Uterus (tissue), 3 donors: ENCODE measurements at regions not wholly inside any gene's neighbourhood (a gene's known extent, or its start where the extent isn't known, plus 50 kb on each side); places are given as distances from the start of the nearest gene placed in this dataset.

Experiments used
- DNase-seq, 2 donors: peaks; one replicate each; pipeline ENCODE4 v3.0.0-alpha.2; 2019 to 2020
- H3K27ac ChIP-seq, 2 donors: fragments of 200-600 bp; sonication (generic); 1 replicate in 1 of 2; 2 replicates in 1 of 2; pipeline ENCODE4 v1.5.1; 2016 to 2018
- H3K27me3 ChIP-seq, 2 donors: fragments of 200-600 bp; sonication (generic); one replicate each; pipeline ENCODE4 v1.5.1; 2018 to 2019; ENCODE audit warnings: control low read depth in 1 of 2
- H3K36me3 ChIP-seq, 2 donors: fragments of 200-600 bp; sonication (generic); one replicate each; pipeline ENCODE4 v1.5.1; 2019; ENCODE audit warnings: control low read depth in 1 of 2
- H3K4me1 ChIP-seq, 2 donors: fragments of 200-600 bp; sonication (generic); one replicate each; pipeline ENCODE4 v1.5.1; 2018 to 2019; ENCODE audit warnings: control low read depth in 1 of 2
- H3K4me3 ChIP-seq, 2 donors: fragments of 200-600 bp; sonication (generic); 1 replicate in 1 of 2; 2 replicates in 1 of 2; pipeline ENCODE4 v1.5.1; 2018 to 2019; ENCODE audit warnings: mild to moderate bottlenecking in 1 of 2
- H3K9me3 ChIP-seq, 2 donors: fragments of 200-600 bp; sonication (generic); one replicate each; pipeline ENCODE4 v1.5.1; 2019; ENCODE audit warnings: control low read depth in 1 of 2
- POLR2A ChIP-seq, 2 donors: fragments of 450-650 bp; IDR thresholded peaks; one replicate each; pipeline ENCODE4 v1.6.1; 2016; ENCODE audit warnings: antibody characterized with exemption in 2 of 2, mild to moderate bottlenecking in 1 of 2, moderate library complexity in 1 of 2
- intact Hi-C: fragments of 100-400 bp; cut with DNase I; formaldehyde crosslinking; loops from one replicate; pipeline ENCODE4 v1.15.1; 2023; ENCODE audit warnings: low total_unique reads
- TF ChIP-seq, protein P1 (sequence below), 4 experiments: fragments of 200-600 bp in 2 of 4; fragments of 450-650 bp in 2 of 4; sonication (generic) in 2 of 4; IDR thresholded peaks; one replicate each; pipeline ENCODE4 v1.5.1; 2016 to 2019; ENCODE audit warnings: antibody characterized with exemption in 4 of 4, mild to moderate bottlenecking in 2 of 4, moderate library complexity in 1 of 4
- donor health status: DM: yes; HTN: yes; CAD: no.

- H3K27ac ChIP-seq, result no peak overlapping the region
- DNase-seq, result no peak
- intact Hi-C loops, result no loop called here
Observed at GRCh38 chr5:89044674-89045200, 161.8 kb upstream of the MEF2C start.

DNA sequence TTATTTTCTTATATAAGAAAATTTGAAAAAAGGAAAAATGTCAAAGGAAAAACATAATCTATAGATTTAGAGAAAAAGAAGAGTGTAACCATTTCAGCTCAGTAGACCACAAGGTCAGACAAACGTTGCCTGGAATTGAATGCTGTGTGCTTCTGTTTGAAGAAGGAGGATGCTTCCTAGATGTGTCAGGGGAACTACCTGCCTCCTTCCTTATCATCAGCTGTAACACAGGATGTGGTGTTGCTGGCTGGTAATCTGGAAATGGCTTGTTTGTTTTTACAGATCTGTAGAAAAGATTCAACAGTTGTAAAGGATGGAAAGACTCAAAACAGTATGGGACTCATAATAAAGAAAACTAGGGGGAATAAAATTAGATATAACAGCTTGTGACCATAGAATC, 160.7 kb upstream of the MEF2C start:
- no peak overlapping the region for H3K27ac ChIP-seq
- intact Hi-C loops, result no loop called here
- no peaks in the 10 kb centered on the region for H3K36me3 ChIP-seq
- no peak for DNase-seq
- no peak overlapping the region for H3K4me3 ChIP-seq
- H3K27me3 ChIP-seq, result no peaks in the 10 kb centered on the region
- TF ChIP-seq POLR2A (IDR thresholded peaks at IDR 0.05), result no peak
- TF ChIP-seq, protein P1, sequence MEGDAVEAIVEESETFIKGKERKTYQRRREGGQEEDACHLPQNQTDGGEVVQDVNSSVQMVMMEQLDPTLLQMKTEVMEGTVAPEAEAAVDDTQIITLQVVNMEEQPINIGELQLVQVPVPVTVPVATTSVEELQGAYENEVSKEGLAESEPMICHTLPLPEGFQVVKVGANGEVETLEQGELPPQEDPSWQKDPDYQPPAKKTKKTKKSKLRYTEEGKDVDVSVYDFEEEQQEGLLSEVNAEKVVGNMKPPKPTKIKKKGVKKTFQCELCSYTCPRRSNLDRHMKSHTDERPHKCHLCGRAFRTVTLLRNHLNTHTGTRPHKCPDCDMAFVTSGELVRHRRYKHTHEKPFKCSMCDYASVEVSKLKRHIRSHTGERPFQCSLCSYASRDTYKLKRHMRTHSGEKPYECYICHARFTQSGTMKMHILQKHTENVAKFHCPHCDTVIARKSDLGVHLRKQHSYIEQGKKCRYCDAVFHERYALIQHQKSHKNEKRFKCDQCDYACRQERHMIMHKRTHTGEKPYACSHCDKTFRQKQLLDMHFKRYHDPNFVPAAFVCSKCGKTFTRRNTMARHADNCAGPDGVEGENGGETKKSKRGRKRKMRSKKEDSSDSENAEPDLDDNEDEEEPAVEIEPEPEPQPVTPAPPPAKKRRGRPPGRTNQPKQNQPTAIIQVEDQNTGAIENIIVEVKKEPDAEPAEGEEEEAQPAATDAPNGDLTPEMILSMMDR (IDR thresholded peaks at IDR 0.05), result no peak
- no peaks in the 10 kb centered on the region for H3K4me1 ChIP-seq
- H3K9me3 ChIP-seq, result no peaks in the 10 kb centered on the region

More at GRCh38 chr5:89044674-89045200, 161.8 kb upstream of the MEF2C start:
- H3K27me3 ChIP-seq, result no peaks in the 10 kb centered on the region
- H3K36me3 ChIP-seq, result no peaks in the 10 kb centered on the region
- TF ChIP-seq, protein P1 (IDR thresholded peaks at IDR 0.05), result no peak
- no peak for TF ChIP-seq POLR2A (IDR thresholded peaks at IDR 0.05)
- H3K4me3 ChIP-seq, result no peak overlapping the region
- H3K9me3 ChIP-seq, result no peaks in the 10 kb centered on the region
- no peaks in the 10 kb centered on the region for H3K4me1 ChIP-seq

- TF ChIP-seq, protein P1 (IDR thresholded peaks at IDR 0.05), result no peak
- TF ChIP-seq POLR2A (IDR thresholded peaks at IDR 0.05), result no peak
- Histone ChIP-seq H3K36me3 (no peaks in the 10 kb centered on the region), H3K27me3 (no peaks in the 10 kb centered on the region), H3K4me3 (no peak overlapping the region), H3K27ac (no peak overlapping the region), H3K9me3 (no peaks in the 10 kb centered on the region), H3K4me1 (no peaks in the 10 kb centered on the region)
- DNase-seq, result no peak
- intact Hi-C loops, result no loop called here
Observed at GRCh38 chr5:89042746-89043145, 159.8 kb upstream of the MEF2C start.

GRCh38 chr5:89041976-89042375, 159.0 kb upstream of the MEF2C start:
- no peak overlapping the region for H3K27ac ChIP-seq
- intact Hi-C loops, result no loop called here
- TF ChIP-seq, protein P1 (IDR thresholded peaks at IDR 0.05), result no peak
- TF ChIP-seq POLR2A (IDR thresholded peaks at IDR 0.05), result no peak

DNA sequence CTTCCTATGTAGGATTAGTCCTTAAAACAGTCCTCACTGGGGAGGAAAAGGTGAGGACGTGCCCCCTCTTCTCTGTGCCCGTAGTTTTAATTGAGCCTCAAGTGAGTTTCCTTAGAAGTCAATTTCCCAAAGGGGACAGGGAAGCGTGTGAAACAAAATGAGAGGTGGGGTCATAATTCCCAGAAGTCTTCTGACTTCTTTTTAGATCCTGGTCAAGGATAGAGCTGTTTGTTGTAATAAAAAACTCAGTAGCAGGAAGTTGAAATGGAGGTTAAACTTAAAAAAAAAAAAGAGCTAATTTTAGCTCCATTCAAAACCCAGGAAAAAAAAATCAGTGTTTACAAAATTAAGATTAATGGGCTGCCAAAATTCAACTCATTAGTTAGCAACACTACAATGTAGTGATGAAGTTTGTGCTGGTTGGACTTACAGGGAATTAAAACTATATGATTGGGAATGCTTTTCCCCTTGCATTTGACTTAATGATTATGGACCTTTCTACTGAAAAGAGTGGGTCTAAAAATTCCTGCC, 158.3 kb upstream of the MEF2C start:
- no peak overlapping the region for H3K27ac ChIP-seq
- no peak overlapping the region for H3K4me3 ChIP-seq
- intact Hi-C loops, result no loop called here
- no peaks in the 10 kb centered on the region for H3K9me3 ChIP-seq
- H3K4me1 ChIP-seq, result no peaks in the 10 kb centered on the region
- no peaks in the 10 kb centered on the region for H3K36me3 ChIP-seq
- no peaks in the 10 kb centered on the region for H3K27me3 ChIP-seq
- no peak for DNase-seq
- TF ChIP-seq POLR2A (IDR thresholded peaks at IDR 0.05), result no peak
- TF ChIP-seq, protein P1 (IDR thresholded peaks at IDR 0.05), result no peak

More at GRCh38 chr5:89041976-89042375, 159.0 kb upstream of the MEF2C start:
- DNase-seq, result no peak
- Histone ChIP-seq H3K36me3 (no peaks in the 10 kb centered on the region), H3K9me3 (no peaks in the 10 kb centered on the region), H3K4me3 (no peak overlapping the region), H3K4me1 (no peaks in the 10 kb centered on the region), H3K27me3 (no peaks in the 10 kb centered on the region)
